GM12878 (cell line): ENCODE measurements at regions not wholly inside any gene's neighbourhood (a gene's known extent, or its start where the extent isn't known, plus 50 kb on each side); places are given as distances from the start of the nearest gene placed in this dataset.
A peak's percentile ranks its signal among the peaks of the same experiment; 100 is the strongest.

Experiments used
- ATAC-seq: fragments of 200-7000 bp; cut with Tn5 transposase; 3 replicates; pipeline ENCODE4 v1.9.1; 2020; ENCODE audit warnings: mild to moderate bottlenecking, moderate library complexity
- BruUV-seq: library from RNA; stranded (reverse); fragments of 400-500 nt; replicated peaks from 2 replicates; lab custom pipeline; 2021; lab: Mats Ljungman, UMichigan
- CTCF ChIA-PET: fragments of 300-600 bp; sonication (Branson Sonifier 250); formaldehyde crosslinking; extraction: SDS; loops from one replicate; lab custom pipeline; 2021; ENCODE audit warnings: inconsistent platforms; lab: Yijun Ruan, JAX
- POLR2A ChIA-PET: fragments of 350-600 bp; formaldehyde crosslinking; extraction: SDS; loops from one replicate; lab custom pipeline; 2021; ENCODE audit warnings: inconsistent platforms; lab: Charles Lee
- RAD21 ChIA-PET: fragments of 300-600 bp; sonication (Branson Sonifier 250); formaldehyde crosslinking; loops from one replicate; lab custom pipeline; 2023; ENCODE audit warnings: antibody characterized with exemption; ENCODE audit not compliant: unreplicated experiment; lab: Charles Lee
- SMC1A ChIA-PET: fragments of 300-600 bp; sonication (Branson Sonifier 250); formaldehyde crosslinking; loops from one replicate; lab custom pipeline; 2023; ENCODE audit not compliant: unreplicated experiment, uncharacterized antibody; lab: Charles Lee
- DNase-seq: peaks from one replicate; pipeline ENCODE4 v3.0.0-alpha.2; 2011; ENCODE audit warnings: low read depth, low spot score
- FAIRE-seq: peaks from 3 replicates; lab custom pipeline; 2011; peaks lifted over from hg19 to GRCh38; lab: Jason Lieb, UNC
- H2AFZ ChIP-seq: 2 replicates; pipeline ENCODE4 v1.6.0; 2011; ENCODE audit warnings: low read depth, low read length, control low read depth; ENCODE audit not compliant: control insufficient read depth
- H3K27ac ChIP-seq: 2 replicates; pipeline ENCODE4 v1.5.1; 2011; ENCODE audit warnings: control low read depth; ENCODE audit not compliant: control insufficient read depth, insufficient read depth
- H3K27me3 ChIP-seq, 2 experiments: replicated peaks in 1 of 2; 2 replicates each; pipeline versions ENCODE4 v1.6.0 to v1.6.1; 2011; ENCODE audit warnings: low read length in 1 of 2; ENCODE audit not compliant: control insufficient read depth in 2 of 2, insufficient read depth in 2 of 2
- H3K36me3 ChIP-seq, 2 experiments: 2 replicates each; pipeline ENCODE4 v1.5.1; 2011; ENCODE audit warnings: low read length in 1 of 2; ENCODE audit not compliant: control insufficient read depth in 2 of 2, insufficient read depth in 2 of 2
- H3K4me1 ChIP-seq: 2 replicates; pipeline ENCODE4 v1.6.1; 2011; ENCODE audit warnings: mild to moderate bottlenecking, low read length, moderate library complexity, mixed read lengths; ENCODE audit not compliant: control insufficient read depth, insufficient read depth
- H3K4me2 ChIP-seq: 2 replicates; pipeline ENCODE4 v1.6.0; 2011; ENCODE audit warnings: control low read depth; ENCODE audit not compliant: control insufficient read depth, insufficient read depth
- H3K4me3 ChIP-seq: fragments of 200-600 bp; sonication (generic); 2 replicates; pipeline ENCODE4 v1.5.1; 2016
- H3K79me2 ChIP-seq: 2 replicates; pipeline ENCODE4 v1.6.0; 2011; ENCODE audit warnings: low read length; ENCODE audit not compliant: control insufficient read depth, insufficient read depth
- H3K9ac ChIP-seq: 2 replicates; pipeline ENCODE4 v1.8.0; 2011; ENCODE audit warnings: low read length, control low read depth, mixed read lengths; ENCODE audit not compliant: control insufficient read depth, insufficient read depth
- H3K9me3 ChIP-seq: replicated peaks from 3 replicates; pipeline ENCODE4 v1.5.1; 2011; ENCODE audit warnings: mild to moderate bottlenecking, low read length; ENCODE audit not compliant: control insufficient read depth, insufficient read depth
- H4K20me1 ChIP-seq: 2 replicates; pipeline ENCODE4 v1.6.0; 2011; ENCODE audit not compliant: control insufficient read depth, insufficient read depth
- BACH1 ChIP-seq: fragments of 450-650 bp; IDR thresholded peaks from 2 replicates; pipeline ENCODE4 v1.6.1; 2017; ENCODE audit warnings: mild to moderate bottlenecking, borderline replicate concordance
- BHLHE40 ChIP-seq, 2 experiments: fragments of 450-650 bp in 1 of 2; IDR thresholded peaks; 2 replicates each; pipeline ENCODE4 v1.6.1; 2011 to 2017; ENCODE audit warnings: low read depth in 2 of 2, borderline replicate concordance in 1 of 2, improper control_type of control experiment in 1 of 2, low read length in 1 of 2, mild to moderate bottlenecking in 1 of 2
- MXI1 ChIP-seq: fragments of 150-350 bp; IDR thresholded peaks from 2 replicates; pipeline ENCODE4 v1.6.1; 2011; ENCODE audit warnings: low read depth, mild to moderate bottlenecking, inconsistent platforms, low read length, improper control_type of control experiment
- NR2F1 ChIP-seq: fragments of 450-650 bp; conservative IDR thresholded peaks from 2 replicates; pipeline ENCODE4 v1.6.1; 2017; ENCODE audit warnings: mild to moderate bottlenecking
- SPI1 ChIP-seq: IDR thresholded peaks from 2 replicates; pipeline ENCODE4 v1.6.1; 2011; ENCODE audit warnings: low read depth, mild to moderate bottlenecking, low read length, moderate library complexity, borderline replicate concordance; ENCODE audit not compliant: insufficient read depth
- WRNIP1 ChIP-seq: IDR thresholded peaks from 2 replicates; pipeline ENCODE4 v1.6.1; 2011; ENCODE audit warnings: low read depth, low read length, improper control_type of control experiment, borderline replicate concordance
- ZNF217 ChIP-seq: fragments of 450-650 bp; IDR thresholded peaks from 2 replicates; pipeline ENCODE4 v1.6.1; 2017; ENCODE audit warnings: antibody characterized with exemption, mild to moderate bottlenecking
- ZNF622 ChIP-seq: fragments of 450-650 bp; IDR thresholded peaks from 2 replicates; pipeline ENCODE4 v1.6.1; 2017; ENCODE audit warnings: mild to moderate bottlenecking, inconsistent platforms
- ZSCAN29 ChIP-seq: fragments of 450-650 bp; IDR thresholded peaks from 2 replicates; pipeline ENCODE4 v1.6.1; 2017; ENCODE audit warnings: mild to moderate bottlenecking, moderate library complexity
- WGBS: methylation state at CpG from one replicate; pipeline ENCODE4 v1.1.6; 2016; ENCODE audit warnings: low lambda C conversion rate; ENCODE audit not compliant: insufficient replicate concordance, insufficient coverage; ENCODE audit errors: missing lambda C conversion rate; 5-methylcytosine and 5-hydroxymethylcytosine counted together
- in situ Hi-C: fragments of 300-500 bp; cut with MboI; formaldehyde crosslinking; loops from 9 replicates; pipeline ENCODE4 v1.14.3; 2018; ENCODE audit warnings: mixed read lengths
- intact Hi-C: fragments of 100-400 bp; cut with micrococcal nuclease; formaldehyde crosslinking; loops from one replicate; pipeline ENCODE4 v1.14.2; 2022; ENCODE audit not compliant: unreplicated experiment
- TF ChIP-seq, protein P1 (sequence below), 3 experiments: IDR thresholded peaks in 2 of 3; conservative IDR thresholded peaks in 1 of 3; 2 replicates each; pipeline ENCODE4 v1.5.1; 2011; ENCODE audit warnings: low read depth in 3 of 3, low read length in 3 of 3, mild to moderate bottlenecking in 3 of 3, control low read depth in 2 of 3, moderate library complexity in 2 of 3, inconsistent platforms in 1 of 3, mixed read lengths in 1 of 3; ENCODE audit not compliant: control insufficient read depth in 2 of 3, insufficient read depth in 1 of 3; ENCODE audit errors: extremely low read depth in 1 of 3
- TF ChIP-seq, protein P2 (sequence below): fragments of 450-650 bp; IDR thresholded peaks from 2 replicates; pipeline ENCODE4 v1.6.1; 2017; ENCODE audit warnings: borderline replicate concordance
- TF ChIP-seq, protein P3 (sequence below): fragments of 450-650 bp; IDR thresholded peaks from 2 replicates; pipeline ENCODE4 v1.6.1; 2017; ENCODE audit warnings: mild to moderate bottlenecking, low read depth, inconsistent platforms; ENCODE audit not compliant: poor library complexity, severe bottlenecking

DNA sequence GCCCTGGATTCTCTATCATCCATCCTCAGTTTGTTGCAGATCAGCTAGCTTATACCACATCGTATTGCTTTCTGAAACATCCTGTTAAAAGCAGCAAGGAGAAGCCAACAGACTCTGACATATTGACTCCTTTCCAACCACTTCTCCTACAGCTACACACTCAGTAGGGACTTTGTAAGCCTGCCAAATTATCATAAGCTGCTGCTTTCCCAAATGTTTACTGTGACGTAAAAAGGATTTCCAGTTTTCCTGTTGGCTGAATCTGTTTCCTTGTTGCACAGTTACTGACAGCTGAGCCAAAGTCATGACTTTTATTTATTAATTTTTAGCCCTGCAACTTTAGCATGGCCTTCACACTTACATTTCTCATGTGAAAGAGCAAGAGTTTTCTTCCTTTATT, 294.3 kb downstream of the KCNJ3 start (continued):
- TF ChIP-seq ZNF622: no peak
- no peak for TF ChIP-seq ZSCAN29
- TF ChIP-seq WRNIP1: no peak
- TF ChIP-seq ZNF217: no peak
- TF ChIP-seq, protein P1, sequence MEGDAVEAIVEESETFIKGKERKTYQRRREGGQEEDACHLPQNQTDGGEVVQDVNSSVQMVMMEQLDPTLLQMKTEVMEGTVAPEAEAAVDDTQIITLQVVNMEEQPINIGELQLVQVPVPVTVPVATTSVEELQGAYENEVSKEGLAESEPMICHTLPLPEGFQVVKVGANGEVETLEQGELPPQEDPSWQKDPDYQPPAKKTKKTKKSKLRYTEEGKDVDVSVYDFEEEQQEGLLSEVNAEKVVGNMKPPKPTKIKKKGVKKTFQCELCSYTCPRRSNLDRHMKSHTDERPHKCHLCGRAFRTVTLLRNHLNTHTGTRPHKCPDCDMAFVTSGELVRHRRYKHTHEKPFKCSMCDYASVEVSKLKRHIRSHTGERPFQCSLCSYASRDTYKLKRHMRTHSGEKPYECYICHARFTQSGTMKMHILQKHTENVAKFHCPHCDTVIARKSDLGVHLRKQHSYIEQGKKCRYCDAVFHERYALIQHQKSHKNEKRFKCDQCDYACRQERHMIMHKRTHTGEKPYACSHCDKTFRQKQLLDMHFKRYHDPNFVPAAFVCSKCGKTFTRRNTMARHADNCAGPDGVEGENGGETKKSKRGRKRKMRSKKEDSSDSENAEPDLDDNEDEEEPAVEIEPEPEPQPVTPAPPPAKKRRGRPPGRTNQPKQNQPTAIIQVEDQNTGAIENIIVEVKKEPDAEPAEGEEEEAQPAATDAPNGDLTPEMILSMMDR (IDR thresholded peaks at IDR 0.05 in 2 of 3, conservative IDR thresholded peaks at IDR 0.05 in 1 of 3; ENCODE audit: control insufficient read depth in 2 of 3, extremely low read depth in 1 of 3, insufficient read depth in 1 of 3, low read depth in 3 of 3, low read length in 3 of 3): no peak
- no peak for TF ChIP-seq MXI1
- TF ChIP-seq, all 136 proteins: peak for 0

DNA sequence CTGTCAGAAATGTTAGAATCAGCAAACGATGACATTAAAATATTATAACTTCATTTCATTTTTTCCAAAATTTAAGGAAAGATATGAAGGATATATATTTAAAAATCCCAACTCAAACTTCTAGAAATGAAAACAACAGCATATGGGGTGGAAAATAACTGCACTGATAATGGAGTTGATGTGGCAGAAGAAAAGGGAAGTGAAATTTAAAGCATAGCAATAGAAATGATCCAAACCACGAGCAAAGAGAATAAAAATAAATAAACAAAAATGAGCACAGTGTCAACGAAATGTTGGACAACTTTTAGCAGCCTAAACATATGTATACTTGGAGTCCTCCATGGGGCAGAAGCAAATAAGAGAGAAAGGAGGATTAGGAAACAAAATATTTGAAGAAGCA, 280.2 kb downstream of the KCNJ3 start:
- H3K4me2 ChIP-seq: no peak overlapping the region
- ATAC-seq (peak; percentile 63), DNase-seq (no peak), FAIRE-seq (no peak)
- no peaks in the 10 kb centered on the region for H3K79me2 ChIP-seq
- no peaks in the 10 kb centered on the region for H4K20me1 ChIP-seq
- H3K9ac ChIP-seq: no peak overlapping the region
- in situ Hi-C loops: no loop called here
- BruUV-seq: no TSS peak
- intact Hi-C loops: loop anchor here (10.0 kb wide), 1 partner anchor 246 kb away; no protein-coding TSS in a partner anchor
- no peaks in the 10 kb centered on the region for H3K4me1 ChIP-seq
- WGBS: 0% methylated on average over 3 of the region's 3 CpGs
- no peaks in the 10 kb centered on the region for H3K36me3 ChIP-seq
- no peak overlapping the region for H3K27ac ChIP-seq
- no peaks in the 10 kb centered on the region for H3K27me3 ChIP-seq
- ChIA-PET POLR2A (no interaction called here), CTCF (interaction anchor here (1.1 kb wide), 1 partner anchor 19 kb away, joined by 3 read pairs; no protein-coding TSS in a partner anchor), RAD21 (no interaction called here), SMC1A (no interaction called here)
- TF ChIP-seq NR2F1: no peak
- no peak for TF ChIP-seq BACH1
- TF ChIP-seq BHLHE40 (IDR thresholded peaks at IDR 0.05; ENCODE audit: borderline replicate concordance in 1 of 2, low read depth in 2 of 2, low read length in 1 of 2): no peak
- TF ChIP-seq, protein P2, sequence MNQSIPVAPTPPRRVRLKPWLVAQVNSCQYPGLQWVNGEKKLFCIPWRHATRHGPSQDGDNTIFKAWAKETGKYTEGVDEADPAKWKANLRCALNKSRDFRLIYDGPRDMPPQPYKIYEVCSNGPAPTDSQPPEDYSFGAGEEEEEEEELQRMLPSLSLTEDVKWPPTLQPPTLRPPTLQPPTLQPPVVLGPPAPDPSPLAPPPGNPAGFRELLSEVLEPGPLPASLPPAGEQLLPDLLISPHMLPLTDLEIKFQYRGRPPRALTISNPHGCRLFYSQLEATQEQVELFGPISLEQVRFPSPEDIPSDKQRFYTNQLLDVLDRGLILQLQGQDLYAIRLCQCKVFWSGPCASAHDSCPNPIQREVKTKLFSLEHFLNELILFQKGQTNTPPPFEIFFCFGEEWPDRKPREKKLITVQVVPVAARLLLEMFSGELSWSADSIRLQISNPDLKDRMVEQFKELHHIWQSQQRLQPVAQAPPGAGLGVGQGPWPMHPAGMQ: no peak
- TF ChIP-seq, protein P3, sequence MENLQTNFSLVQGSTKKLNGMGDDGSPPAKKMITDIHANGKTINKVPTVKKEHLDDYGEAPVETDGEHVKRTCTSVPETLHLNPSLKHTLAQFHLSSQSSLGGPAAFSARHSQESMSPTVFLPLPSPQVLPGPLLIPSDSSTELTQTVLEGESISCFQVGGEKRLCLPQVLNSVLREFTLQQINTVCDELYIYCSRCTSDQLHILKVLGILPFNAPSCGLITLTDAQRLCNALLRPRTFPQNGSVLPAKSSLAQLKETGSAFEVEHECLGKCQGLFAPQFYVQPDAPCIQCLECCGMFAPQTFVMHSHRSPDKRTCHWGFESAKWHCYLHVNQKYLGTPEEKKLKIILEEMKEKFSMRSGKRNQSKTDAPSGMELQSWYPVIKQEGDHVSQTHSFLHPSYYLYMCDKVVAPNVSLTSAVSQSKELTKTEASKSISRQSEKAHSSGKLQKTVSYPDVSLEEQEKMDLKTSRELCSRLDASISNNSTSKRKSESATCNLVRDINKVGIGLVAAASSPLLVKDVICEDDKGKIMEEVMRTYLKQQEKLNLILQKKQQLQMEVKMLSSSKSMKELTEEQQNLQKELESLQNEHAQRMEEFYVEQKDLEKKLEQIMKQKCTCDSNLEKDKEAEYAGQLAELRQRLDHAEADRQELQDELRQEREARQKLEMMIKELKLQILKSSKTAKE: no peak
- TF ChIP-seq SPI1: peak; percentile 88
- H3K4me3 ChIP-seq: no peak overlapping the region
- H2AFZ ChIP-seq: no peak overlapping the region
- no peaks in the 10 kb centered on the region for H3K9me3 ChIP-seq
